Activated CD8-positive, alpha-beta memory T cell treated with anti-CD3 and anti-CD28 coated beads, Interleukin-2, amount 10 ng/mL, durations not matched to agents 7 days and 5 days (primary cell): ENCODE measurements at regions not wholly inside any gene's neighbourhood (a gene's known extent, or its start where the extent isn't known, plus 50 kb on each side); places are given as distances from the start of the nearest gene placed in this dataset.
"Not testable (repeated sequence)": the region's sequence is repeated elsewhere in the genome, so short reads cannot be mapped to it uniquely, and the experiment has no call there.

Experiments used
- ATAC-seq: fragments of 150-1000 bp; cut with Tn5 transposase; one replicate; pipeline ENCODE4 v1.10.0; 2021; ENCODE audit warnings: moderate library complexity
- CTCF ChIA-PET: fragments of 350-600 bp; sonication (Branson Sonifier 250); formaldehyde crosslinking; loops from one replicate; lab custom pipeline; 2021; ENCODE audit warnings: antibody characterized with exemption; lab: Charles Lee
- DNase-seq: peaks from one replicate; pipeline ENCODE4 v3.0.0-alpha.2; 2020
- H3K27ac Mint-ChIP-seq: one replicate; pipeline ENCODE4 v1.8.0; 2021; ENCODE audit warnings: mild to moderate bottlenecking, mixed read lengths
- H3K27me3 Mint-ChIP-seq: one replicate; pipeline ENCODE4 v1.8.0; 2021; ENCODE audit warnings: mixed read lengths
- H3K36me3 Mint-ChIP-seq: one replicate; pipeline ENCODE4 v1.8.0; 2021; ENCODE audit warnings: mild to moderate bottlenecking, mixed read lengths
- H3K4me1 Mint-ChIP-seq: one replicate; pipeline ENCODE4 v1.8.0; 2021; ENCODE audit warnings: mixed read lengths
- H3K4me3 Mint-ChIP-seq: one replicate; pipeline ENCODE4 v1.8.0; 2021; ENCODE audit warnings: mild to moderate bottlenecking, moderate library complexity, mixed read lengths
- H3K9me3 Mint-ChIP-seq: one replicate; pipeline ENCODE4 v1.8.0; 2022; ENCODE audit warnings: low read depth, mixed read lengths

- ATAC-seq = no peak
- DNase-seq = no peak
- Mint-ChIP-seq H3K9me3 (no peaks in the 10 kb centered on the region), H3K4me1 (no peaks in the 10 kb centered on the region), H3K4me3 (no peak overlapping the region), H3K27ac (no peak overlapping the region), H3K36me3 (no peaks in the 10 kb centered on the region), H3K27me3 (no peaks in the 10 kb centered on the region)
- CTCF ChIA-PET = no interaction called here
These were observed 107.9 kb upstream of the ALDH1A3 start for GRCh38 chr15:100771746-100772145.

DNA sequence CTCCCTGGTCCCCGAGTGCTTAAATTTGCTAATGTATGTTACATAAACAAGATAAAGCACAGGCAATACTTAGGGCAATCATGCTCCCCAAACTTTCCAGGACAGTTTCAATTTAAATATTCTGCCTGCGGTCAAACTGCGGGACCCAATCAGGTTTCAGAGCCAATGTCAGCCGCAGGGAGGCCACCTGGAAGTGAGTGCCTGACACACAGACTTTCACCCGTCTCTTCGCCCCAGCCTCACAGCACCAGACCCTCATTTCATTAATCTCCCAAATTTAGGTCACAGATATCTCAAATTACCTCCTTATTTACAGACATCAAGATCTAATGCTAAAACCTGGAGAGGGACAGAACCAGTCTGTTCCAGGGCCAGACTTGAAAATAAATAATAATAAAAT, 107.2 kb upstream of the ALDH1A3 start:
- no peaks in the 10 kb centered on the region for H3K9me3 Mint-ChIP-seq
- no peaks in the 10 kb centered on the region for H3K36me3 Mint-ChIP-seq
- CTCF ChIA-PET = no interaction called here
- no peak overlapping the region for H3K27ac Mint-ChIP-seq
- no peak overlapping the region for H3K4me3 Mint-ChIP-seq
- no peaks in the 10 kb centered on the region for H3K27me3 Mint-ChIP-seq
- no peaks in the 10 kb centered on the region for H3K4me1 Mint-ChIP-seq
- no peak for ATAC-seq
- no peak for DNase-seq

GRCh38 chr15:100772892-100773520, 106.6 kb upstream of the ALDH1A3 start:
- Mint-ChIP-seq H3K4me1 (no peaks in the 10 kb centered on the region), H3K27me3 (no peaks in the 10 kb centered on the region), H3K4me3 (no peak overlapping the region), H3K36me3 (no peaks in the 10 kb centered on the region), H3K27ac (no peak overlapping the region), H3K9me3 (no peaks in the 10 kb centered on the region)
- CTCF ChIA-PET = no interaction called here
- ATAC-seq (no peak), DNase-seq (no peak)

DNA sequence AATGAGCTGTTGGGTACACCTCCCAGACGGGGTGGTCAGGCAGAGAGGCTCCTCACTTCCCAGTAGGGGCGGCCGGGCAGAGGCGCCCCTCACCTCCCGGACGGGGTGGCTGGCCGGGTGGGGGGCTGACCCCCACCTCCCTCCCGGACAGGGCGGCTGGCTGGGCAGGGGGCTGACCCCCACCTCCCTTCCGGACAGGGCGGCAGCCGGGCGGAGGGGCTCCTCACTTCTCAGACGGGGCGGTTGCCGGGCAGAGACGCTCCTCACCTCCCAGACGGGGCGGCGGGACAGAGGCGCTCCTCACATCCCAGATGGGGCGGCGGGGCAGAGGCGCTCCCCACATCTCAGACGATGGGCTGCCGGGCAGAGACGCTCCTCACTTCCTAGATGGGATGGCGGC, 105.6 kb upstream of the ALDH1A3 start:
- H3K36me3 Mint-ChIP-seq, H3K27ac Mint-ChIP-seq, ATAC-seq, H3K4me3 Mint-ChIP-seq, H3K4me1 Mint-ChIP-seq, DNase-seq, CTCF ChIA-PET, H3K9me3 Mint-ChIP-seq, H3K27me3 Mint-ChIP-seq: not testable (repeated sequence)

DNA sequence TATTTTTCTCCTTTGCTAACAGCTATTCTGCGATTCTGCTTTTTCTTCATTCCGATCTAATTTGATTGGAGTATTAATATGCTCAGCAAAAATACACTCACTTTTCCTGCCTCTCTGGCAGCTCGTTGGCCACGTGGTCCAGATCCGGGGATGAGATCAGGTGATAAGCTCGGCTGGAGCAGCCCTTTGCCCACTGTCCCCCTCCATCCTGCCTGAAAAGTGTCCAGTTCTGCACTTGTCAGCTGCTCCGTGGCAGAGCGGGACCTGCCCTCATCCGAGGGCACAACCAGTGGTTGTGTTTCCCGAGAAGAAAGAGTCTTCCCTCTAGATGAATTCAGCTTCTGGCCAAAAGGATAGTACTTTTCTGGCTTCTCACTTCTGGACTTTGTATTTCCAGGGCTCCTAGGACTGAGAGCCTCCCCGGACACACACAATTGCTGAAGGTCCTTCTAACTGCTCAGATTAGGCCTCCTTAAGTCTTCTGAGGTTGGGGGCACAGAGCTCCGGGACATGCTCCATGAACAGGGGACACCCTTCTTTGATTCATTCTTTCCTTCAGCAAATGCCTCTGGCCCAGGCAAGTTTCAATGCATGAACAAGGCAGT, 103.9 kb upstream of the ALDH1A3 start:
- no peak overlapping the region for H3K4me3 Mint-ChIP-seq
- H3K27ac Mint-ChIP-seq = no peak overlapping the region
- ATAC-seq (no peak), DNase-seq (no peak)
- CTCF ChIA-PET = no interaction called here
- no peaks in the 10 kb centered on the region for H3K36me3 Mint-ChIP-seq
- H3K9me3 Mint-ChIP-seq = no peaks in the 10 kb centered on the region
- H3K4me1 Mint-ChIP-seq = no peaks in the 10 kb centered on the region
- H3K27me3 Mint-ChIP-seq = no peaks in the 10 kb centered on the region

DNA sequence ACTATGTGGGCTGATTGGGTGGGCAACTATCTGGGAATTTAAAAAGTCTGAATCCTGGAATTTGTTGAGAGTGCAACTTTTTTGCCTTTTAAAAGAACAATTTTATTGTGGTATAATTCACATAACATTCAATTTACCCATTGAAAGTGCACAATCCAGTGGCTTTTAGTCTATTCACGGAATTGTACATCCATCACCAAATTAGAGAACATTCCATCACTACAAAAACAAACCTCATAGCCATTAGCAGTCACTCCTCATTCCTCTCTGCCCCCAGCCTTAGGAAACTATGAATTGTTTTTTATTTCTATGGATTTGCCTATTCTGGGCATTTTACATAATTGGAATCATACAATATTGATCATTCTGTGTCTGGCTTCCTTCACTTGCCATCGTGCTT, 101.8 kb upstream of the ALDH1A3 start:
- Mint-ChIP-seq H3K4me1 (no peaks in the 10 kb centered on the region), H3K36me3 (no peaks in the 10 kb centered on the region), H3K27me3 (no peaks in the 10 kb centered on the region), H3K27ac (no peak overlapping the region), H3K4me3 (no peak overlapping the region), H3K9me3 (no peaks in the 10 kb centered on the region)
- CTCF ChIA-PET = no interaction called here
- DNase-seq (no peak), ATAC-seq (no peak)

GRCh38 chr15:100778831-100779288, 100.8 kb upstream of the ALDH1A3 start:
- H3K4me3 Mint-ChIP-seq = no peak overlapping the region
- CTCF ChIA-PET = no interaction called here
- no peak for DNase-seq
- no peak overlapping the region for H3K27ac Mint-ChIP-seq
- no peak for ATAC-seq
- no peaks in the 10 kb centered on the region for H3K9me3 Mint-ChIP-seq
- H3K27me3 Mint-ChIP-seq = no peaks in the 10 kb centered on the region
- H3K36me3 Mint-ChIP-seq = no peaks in the 10 kb centered on the region
- no peaks in the 10 kb centered on the region for H3K4me1 Mint-ChIP-seq

GRCh38 chr15:100779331-100780207, 100.1 kb upstream of the ALDH1A3 start:
- CTCF ChIA-PET = no interaction called here
- H3K27me3 Mint-ChIP-seq = no peaks in the 10 kb centered on the region
- H3K9me3 Mint-ChIP-seq = no peaks in the 10 kb centered on the region
- no peak overlapping the region for H3K27ac Mint-ChIP-seq
- no peaks in the 10 kb centered on the region for H3K36me3 Mint-ChIP-seq
- peak; percentile 22 for DNase-seq
- H3K4me1 Mint-ChIP-seq = no peaks in the 10 kb centered on the region
- no peak for ATAC-seq
- no peak overlapping the region for H3K4me3 Mint-ChIP-seq

- CTCF ChIA-PET = no interaction called here
- Mint-ChIP-seq H3K4me3 (no peak overlapping the region), H3K27me3 (no peaks in the 10 kb centered on the region), H3K9me3 (no peaks in the 10 kb centered on the region), H3K4me1 (no peaks in the 10 kb centered on the region), H3K27ac (no peak overlapping the region), H3K36me3 (no peaks in the 10 kb centered on the region)
- ATAC-seq (no peak), DNase-seq (peak; percentile 32)
These were observed 99.3 kb upstream of the ALDH1A3 start for GRCh38 chr15:100780208-100780800.

DNA sequence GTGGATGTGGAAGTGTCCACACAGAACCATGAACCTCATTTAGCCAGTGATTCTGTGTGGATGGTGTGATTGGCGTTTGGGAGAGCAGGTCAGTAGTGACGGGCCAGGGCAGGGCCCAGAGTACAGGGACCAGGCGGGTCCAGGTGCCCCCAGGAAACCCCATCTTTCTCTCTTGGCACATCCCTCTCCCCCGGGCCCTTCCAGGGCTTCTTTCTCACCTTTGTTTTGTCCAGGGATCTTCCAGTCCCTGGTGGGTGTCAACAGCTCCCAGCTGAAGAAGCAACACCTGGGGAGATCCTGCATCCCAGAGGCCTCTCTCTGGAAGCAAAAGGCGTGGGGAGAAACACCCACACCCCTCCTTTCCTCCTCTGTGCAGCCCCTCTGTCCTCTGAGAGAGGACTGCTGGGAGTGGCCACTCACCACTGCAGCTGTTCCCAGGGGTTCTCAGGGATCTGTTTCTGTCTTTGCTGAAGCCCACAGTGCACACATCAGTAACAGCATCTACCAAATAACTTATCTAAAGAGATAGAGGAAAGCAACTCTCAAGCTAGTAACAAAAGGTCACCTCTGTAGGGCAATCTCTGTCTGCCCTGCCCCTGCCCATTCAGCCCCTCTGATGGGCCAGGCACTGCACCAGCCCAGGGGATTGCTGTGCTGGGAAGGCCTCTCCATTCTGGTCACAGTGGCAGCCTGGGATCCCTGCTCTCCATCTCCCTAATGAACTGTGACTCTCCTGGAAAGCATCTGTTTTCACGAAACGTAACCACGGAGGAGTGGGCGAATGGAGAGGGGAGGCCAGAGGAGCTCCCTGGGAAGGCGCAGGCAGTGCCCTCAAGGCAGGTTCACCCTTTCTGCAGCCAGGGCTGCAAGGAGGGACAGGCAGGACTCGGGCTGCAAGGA, 98.3 kb upstream of the ALDH1A3 start:
- no peaks in the 10 kb centered on the region for H3K36me3 Mint-ChIP-seq
- ATAC-seq (no peak), DNase-seq (no peak)
- no peak overlapping the region for H3K4me3 Mint-ChIP-seq
- CTCF ChIA-PET = no interaction called here
- no peaks in the 10 kb centered on the region for H3K27me3 Mint-ChIP-seq
- H3K9me3 Mint-ChIP-seq = no peaks in the 10 kb centered on the region
- no peak overlapping the region for H3K27ac Mint-ChIP-seq
- no peaks in the 10 kb centered on the region for H3K4me1 Mint-ChIP-seq

GRCh38 chr15:100781961-100782530, 97.6 kb upstream of the ALDH1A3 start:
- Mint-ChIP-seq H3K4me1 (no peaks in the 10 kb centered on the region), H3K27ac (no peak overlapping the region), H3K27me3 (no peaks in the 10 kb centered on the region), H3K4me3 (no peak overlapping the region), H3K36me3 (no peaks in the 10 kb centered on the region), H3K9me3 (no peaks in the 10 kb centered on the region)
- CTCF ChIA-PET = no interaction called here
- DNase-seq = no peak
- no peak for ATAC-seq

DNA sequence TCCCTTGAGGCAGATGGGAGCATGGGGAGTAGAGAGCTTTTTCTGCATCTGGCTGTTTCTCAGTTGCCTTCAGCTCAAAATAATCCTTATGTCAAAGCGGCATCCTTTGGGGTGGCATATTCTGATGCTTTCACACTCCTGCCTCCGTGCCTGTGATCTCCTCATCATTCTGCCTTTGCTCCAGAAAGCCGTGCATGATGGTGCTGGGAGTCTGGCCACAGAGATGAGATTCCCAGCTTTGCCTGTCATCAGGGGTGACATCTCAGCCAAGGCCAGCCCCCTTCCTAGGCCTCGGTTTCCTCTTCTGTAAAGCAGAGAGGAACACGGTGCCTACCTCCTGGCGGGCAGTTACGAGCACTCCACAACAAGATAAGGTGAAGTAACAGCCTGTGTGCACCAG, 96.3 kb upstream of the ALDH1A3 start:
- H3K9me3 Mint-ChIP-seq = no peaks in the 10 kb centered on the region
- CTCF ChIA-PET = no interaction called here

More for the DNA sequence above, 96.3 kb upstream of the ALDH1A3 start:
- Mint-ChIP-seq H3K4me3 (no peak overlapping the region), H3K36me3 (no peaks in the 10 kb centered on the region), H3K27me3 (no peaks in the 10 kb centered on the region), H3K27ac (no peak overlapping the region), H3K4me1 (no peaks in the 10 kb centered on the region)
- DNase-seq = no peak
- ATAC-seq = no peak
